HepG2 (cell line): ENCODE measurements at regions not wholly inside any gene's neighbourhood (a gene's known extent, or its start where the extent isn't known, plus 50 kb on each side); places are given as distances from the start of the nearest gene placed in this dataset.

Source experiments
- ARNTL ChIP-seq: sonication (generic); formaldehyde crosslinking; IDR thresholded peaks from 2 replicates; pipeline ENCODE4 v1.4.0; 2020; ENCODE audit warnings: mild to moderate bottlenecking, missing genetic modification reagents
- BHLHE40 ChIP-seq: IDR thresholded peaks from 2 replicates; pipeline ENCODE4 v1.6.1; 2011; ENCODE audit warnings: low read length, improper control_type of control experiment
- CCAR2 ChIP-seq: fragments of 200-400 bp; formaldehyde crosslinking; optimal IDR thresholded peaks from 2 replicates; pipeline ENCODE3; 2018; ENCODE audit warnings: low read depth, mild to moderate bottlenecking, low read length, moderate library complexity
- EED ChIP-seq: sonication (generic); formaldehyde crosslinking; IDR thresholded peaks from 2 replicates; pipeline ENCODE4 v1.5.0; 2020; ENCODE audit warnings: mild to moderate bottlenecking, missing genetic modification reagents
- KMT2A ChIP-seq: sonication (generic); formaldehyde crosslinking; IDR thresholded peaks from 2 replicates; pipeline ENCODE4 v1.4.0; 2020; ENCODE audit warnings: missing genetic modification reagents
- MIER3 ChIP-seq: IDR thresholded peaks from 2 replicates; pipeline ENCODE4 v1.6.1; 2016; ENCODE audit warnings: missing compliant biosample characterization, borderline replicate concordance
- NFYC ChIP-seq: IDR thresholded peaks from 2 replicates; pipeline ENCODE4 v1.6.1; 2016; ENCODE audit warnings: missing genetic modification reagents, missing compliant biosample characterization
- PAWR ChIP-seq: sonication (generic); formaldehyde crosslinking; IDR thresholded peaks from 2 replicates; pipeline ENCODE4 v1.4.0; 2020; ENCODE audit warnings: missing genetic modification reagents, mild to moderate bottlenecking, borderline replicate concordance
- PITX1 ChIP-seq: sonication (generic); formaldehyde crosslinking; IDR thresholded peaks from 2 replicates; pipeline ENCODE4 v1.5.1; 2020; ENCODE audit warnings: mild to moderate bottlenecking, missing genetic modification reagents
- POLR2AphosphoS2 ChIP-seq: IDR thresholded peaks from 2 replicates; pipeline ENCODE4 v1.6.1; 2011; ENCODE audit warnings: low read depth, low read length, improper control_type of control experiment
- PRDM4 ChIP-seq: sonication (generic); formaldehyde crosslinking; IDR thresholded peaks from 2 replicates; pipeline ENCODE4 v1.9.0; 2021; ENCODE audit warnings: missing genetic modification reagents, borderline replicate concordance
- RFX3 ChIP-seq: IDR thresholded peaks from 2 replicates; pipeline ENCODE4 v1.6.1; 2016; ENCODE audit warnings: missing biosample characterization, missing genetic modification reagents
- RORA ChIP-seq: sonication (generic); formaldehyde crosslinking; IDR thresholded peaks from 2 replicates; pipeline ENCODE4 v1.5.0; 2020; ENCODE audit warnings: mild to moderate bottlenecking, missing genetic modification reagents, moderate library complexity
- SETDB1 ChIP-seq: sonication (generic); formaldehyde crosslinking; IDR thresholded peaks from 2 replicates; pipeline ENCODE4 v1.5.1; 2020; ENCODE audit warnings: missing genetic modification reagents, mild to moderate bottlenecking, borderline replicate concordance
- TEAD3 ChIP-seq: optimal IDR thresholded peaks from 2 replicates; pipeline ENCODE3; 2016; ENCODE audit warnings: borderline replicate concordance
- TFDP2 ChIP-seq: sonication (generic); formaldehyde crosslinking; IDR thresholded peaks from 2 replicates; pipeline ENCODE4 v1.4.0; 2020; ENCODE audit warnings: missing genetic modification reagents
- THAP8 ChIP-seq: sonication (generic); formaldehyde crosslinking; IDR thresholded peaks from 2 replicates; pipeline ENCODE4 v1.5.1; 2020; ENCODE audit warnings: missing genetic modification reagents, mild to moderate bottlenecking, borderline replicate concordance
- ZNF318 ChIP-seq: sonication (generic); formaldehyde crosslinking; IDR thresholded peaks from 2 replicates; pipeline ENCODE4 v1.4.0; 2020; ENCODE audit warnings: mild to moderate bottlenecking, missing genetic modification reagents
- ZNF441 ChIP-seq: sonication (generic); formaldehyde crosslinking; IDR thresholded peaks from 2 replicates; pipeline ENCODE4 v1.7.0; 2021; ENCODE audit warnings: missing genetic modification reagents, borderline replicate concordance
- ZNF674 ChIP-seq: sonication (generic); formaldehyde crosslinking; IDR thresholded peaks from 2 replicates; pipeline ENCODE4 v1.5.0; 2020; ENCODE audit warnings: low read depth, mild to moderate bottlenecking, missing genetic modification reagents

- TF ChIP-seq TEAD3 (CRISPR knock-in tag), result peak; percentile 36
- TF ChIP-seq POLR2AphosphoS2, result no peak
- TF ChIP-seq PITX1, result peak; percentile 94
- TF ChIP-seq THAP8 (CRISPR knock-in tag), result no peak
- TF ChIP-seq RORA (CRISPR knock-in tag), result no peak
- no peak for TF ChIP-seq SETDB1 (CRISPR knock-in tag)
- TF ChIP-seq KMT2A (CRISPR knock-in tag), result no peak
- peak; percentile 61; the same call in 1 of the 2 replicates for TF ChIP-seq MIER3
- no peak for TF ChIP-seq NFYC (CRISPR knock-in tag)
- peak; percentile 87 for TF ChIP-seq ARNTL (CRISPR knock-in tag)
- TF ChIP-seq BHLHE40, result peak; percentile 47
- TF ChIP-seq ZNF441 (CRISPR knock-in tag), result no peak
- no peak for TF ChIP-seq EED (CRISPR knock-in tag)
- no peak for TF ChIP-seq RFX3
- no peak for TF ChIP-seq PAWR (CRISPR knock-in tag)
- no peak for TF ChIP-seq CCAR2
- no peak for TF ChIP-seq ZNF318 (CRISPR knock-in tag)
- no peak for TF ChIP-seq PRDM4 (CRISPR knock-in tag)
- TF ChIP-seq ZNF674 (CRISPR knock-in tag), result no peak
- 0 out of 2 replicates have a peak, but pooled peaks have one; percentile 17 for TF ChIP-seq TFDP2
These were observed 254.1 kb downstream of the ARL4A start (continued) for GRCh38 chr7:12941512-12941911.
